Kidney epithelial cell (primary cell): ENCODE measurements at regions not wholly inside any gene's neighbourhood (a gene's known extent, or its start where the extent isn't known, plus 50 kb on each side); places are given as distances from the start of the nearest gene placed in this dataset.

Experiments used
- DNase-seq: peaks from one replicate; pipeline ENCODE4 v3.0.0-alpha.2; 2010; ENCODE audit warnings: low read depth
- H3K27me3 ChIP-seq: 2 replicates; pipeline ENCODE4 v1.6.0; 2011; ENCODE audit warnings: low read length; ENCODE audit not compliant: control insufficient read depth, insufficient read depth
- H3K36me3 ChIP-seq: 2 replicates; pipeline ENCODE4 v1.5.1; 2011; ENCODE audit warnings: low read length; ENCODE audit not compliant: control insufficient read depth, insufficient read depth
- H3K4me3 ChIP-seq: 2 replicates; pipeline ENCODE4 v1.5.1; 2011; ENCODE audit warnings: low read depth, mild to moderate bottlenecking, control low read depth, low read length
- TF ChIP-seq, protein P1 (sequence below): IDR thresholded peaks from 2 replicates; pipeline ENCODE4 v1.5.1; 2011; ENCODE audit warnings: mild to moderate bottlenecking, moderate library complexity, low read length, control low read depth, inconsistent platforms; ENCODE audit not compliant: insufficient read depth, poor library complexity, severe bottlenecking

DNA sequence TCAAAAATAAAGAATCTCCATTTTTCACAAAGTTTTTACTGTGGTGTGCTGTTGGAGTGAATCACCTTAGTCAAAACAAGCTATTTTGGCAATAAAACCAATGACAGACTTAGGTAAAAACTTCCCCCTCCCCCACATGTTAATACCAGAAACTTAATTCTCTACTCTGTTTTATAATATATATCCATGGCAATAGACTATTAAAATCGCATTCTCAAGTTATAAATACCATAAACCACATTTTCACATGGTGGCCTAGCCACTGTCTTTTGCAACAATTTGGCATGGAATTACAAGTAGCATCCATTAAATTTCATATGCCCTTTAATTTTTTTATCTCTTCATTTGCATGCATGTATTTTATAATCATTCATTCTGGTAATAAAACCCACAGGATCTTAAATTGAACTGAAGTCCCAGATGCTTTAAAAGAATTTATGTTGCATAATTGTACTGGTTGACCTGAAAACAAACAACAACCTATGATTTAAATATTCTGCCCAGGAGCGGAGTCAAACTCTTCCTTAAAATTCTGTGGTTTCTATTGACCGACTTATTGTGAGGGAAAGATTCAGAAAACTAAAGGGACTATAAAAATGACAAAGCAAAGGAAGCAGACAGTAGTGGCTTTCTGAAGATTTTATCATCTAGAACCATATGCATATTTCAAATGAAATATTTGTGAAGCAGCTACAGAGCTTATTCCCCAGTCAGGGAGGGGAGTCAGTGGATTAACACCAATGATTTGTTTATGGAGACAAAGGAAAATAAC is 229.0 kb upstream of the TBL1XR1 start:
- Histone ChIP-seq H3K4me3 (no peak overlapping the region), H3K27me3 (no peaks in the 10 kb centered on the region), H3K36me3 (no peaks in the 10 kb centered on the region)
- TF ChIP-seq, protein P1, sequence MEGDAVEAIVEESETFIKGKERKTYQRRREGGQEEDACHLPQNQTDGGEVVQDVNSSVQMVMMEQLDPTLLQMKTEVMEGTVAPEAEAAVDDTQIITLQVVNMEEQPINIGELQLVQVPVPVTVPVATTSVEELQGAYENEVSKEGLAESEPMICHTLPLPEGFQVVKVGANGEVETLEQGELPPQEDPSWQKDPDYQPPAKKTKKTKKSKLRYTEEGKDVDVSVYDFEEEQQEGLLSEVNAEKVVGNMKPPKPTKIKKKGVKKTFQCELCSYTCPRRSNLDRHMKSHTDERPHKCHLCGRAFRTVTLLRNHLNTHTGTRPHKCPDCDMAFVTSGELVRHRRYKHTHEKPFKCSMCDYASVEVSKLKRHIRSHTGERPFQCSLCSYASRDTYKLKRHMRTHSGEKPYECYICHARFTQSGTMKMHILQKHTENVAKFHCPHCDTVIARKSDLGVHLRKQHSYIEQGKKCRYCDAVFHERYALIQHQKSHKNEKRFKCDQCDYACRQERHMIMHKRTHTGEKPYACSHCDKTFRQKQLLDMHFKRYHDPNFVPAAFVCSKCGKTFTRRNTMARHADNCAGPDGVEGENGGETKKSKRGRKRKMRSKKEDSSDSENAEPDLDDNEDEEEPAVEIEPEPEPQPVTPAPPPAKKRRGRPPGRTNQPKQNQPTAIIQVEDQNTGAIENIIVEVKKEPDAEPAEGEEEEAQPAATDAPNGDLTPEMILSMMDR, result no peak
- DNase-seq, result no peak

DNA sequence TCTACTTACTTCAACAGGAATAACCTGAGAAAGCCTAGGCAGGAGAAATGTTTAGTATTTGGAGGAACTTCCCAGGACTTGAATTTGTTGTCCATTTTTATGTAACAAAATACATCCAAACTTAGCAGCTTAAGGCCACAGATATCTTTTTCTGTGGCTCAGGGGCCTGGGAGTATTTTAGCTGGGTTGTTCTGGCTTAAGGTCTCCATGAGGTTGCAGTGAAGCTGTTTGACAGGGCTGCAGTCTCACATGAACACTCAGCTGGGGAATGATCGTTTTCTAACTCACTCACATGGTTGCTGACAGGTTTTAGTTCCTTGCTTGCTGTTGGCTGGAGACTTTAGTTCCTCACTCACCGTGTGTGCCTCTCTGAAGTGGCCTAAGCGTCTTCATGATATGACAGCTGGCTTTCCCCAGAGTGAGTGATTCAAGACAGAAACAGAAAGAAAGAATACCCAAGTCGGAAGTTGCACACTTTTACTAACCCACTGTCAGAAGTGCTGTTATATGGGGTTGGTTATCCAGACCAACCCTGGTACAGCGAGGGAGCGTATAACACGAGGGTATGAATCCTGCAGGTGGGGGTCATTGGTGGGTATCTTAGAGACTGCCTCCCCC is 229.7 kb upstream of the TBL1XR1 start:
- Histone ChIP-seq H3K27me3 (no peaks in the 10 kb centered on the region), H3K4me3 (no peak overlapping the region), H3K36me3 (no peaks in the 10 kb centered on the region)
- TF ChIP-seq, protein P1, result no peak
- DNase-seq, result no peak

- DNase-seq, result no peak
- TF ChIP-seq, protein P1, result no peak
- Histone ChIP-seq H3K36me3 (no peaks in the 10 kb centered on the region), H3K27me3 (no peaks in the 10 kb centered on the region), H3K4me3 (no peak overlapping the region)
Measured at GRCh38 chr3:177427540-177427939, 230.3 kb upstream of the TBL1XR1 start.

DNA sequence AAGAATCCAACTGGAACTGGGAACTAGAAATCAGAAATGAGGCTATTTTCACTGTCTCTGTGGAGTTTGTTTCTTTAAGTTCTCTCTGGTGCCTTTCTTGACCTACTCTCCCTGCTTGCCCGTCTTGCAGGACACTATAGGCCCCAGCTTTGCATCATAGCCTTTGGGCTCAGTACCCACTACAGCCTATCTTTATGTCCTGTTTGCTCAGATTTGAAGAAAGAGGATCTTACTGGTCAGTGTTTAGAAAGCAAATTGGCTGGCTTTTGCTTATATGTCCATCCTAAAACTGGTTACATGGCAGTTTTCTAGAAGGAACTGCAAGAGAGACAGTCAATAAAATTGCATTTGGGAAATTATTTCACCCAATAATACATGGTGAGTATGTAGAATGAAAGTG is 231.8 kb upstream of the TBL1XR1 start:
- Histone ChIP-seq H3K27me3 (no peaks in the 10 kb centered on the region), H3K4me3 (no peak overlapping the region), H3K36me3 (no peaks in the 10 kb centered on the region)
- TF ChIP-seq, protein P1, result no peak
- DNase-seq, result no peak

- no peak for DNase-seq
- no peaks in the 10 kb centered on the region for H3K27me3 ChIP-seq
- H3K4me3 ChIP-seq, result no peak overlapping the region
- TF ChIP-seq, protein P1, result no peak
- H3K36me3 ChIP-seq, result no peaks in the 10 kb centered on the region
Measured at GRCh38 chr3:177429771-177430170, 232.5 kb upstream of the TBL1XR1 start.

DNA sequence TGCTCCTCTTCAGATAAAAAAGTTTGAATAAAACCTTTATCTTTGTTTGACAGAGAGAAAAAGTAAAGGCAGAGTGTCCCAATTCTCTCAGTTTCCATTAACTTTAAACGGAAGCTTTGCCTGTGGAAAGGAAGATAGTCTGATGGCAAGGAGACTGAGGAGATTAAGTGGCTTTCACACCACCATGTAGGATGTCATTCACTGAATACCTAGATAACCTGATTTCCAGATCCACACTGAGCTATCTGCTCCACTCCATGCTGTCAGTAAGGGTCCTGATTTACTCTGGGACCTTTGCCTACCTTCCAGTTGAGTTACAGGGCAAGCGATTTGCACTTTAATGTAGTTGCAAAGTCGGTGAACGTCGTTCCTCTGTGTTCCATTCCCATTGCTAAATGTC is 233.4 kb upstream of the TBL1XR1 start:
- H3K4me3 ChIP-seq, result no peak overlapping the region
- H3K36me3 ChIP-seq, result no peaks in the 10 kb centered on the region
- no peak for DNase-seq
- TF ChIP-seq, protein P1, result no peak
- no peaks in the 10 kb centered on the region for H3K27me3 ChIP-seq
